Panc1 (cell line): ENCODE measurements at regions not wholly inside any gene's neighbourhood (a gene's known extent, or its start where the extent isn't known, plus 50 kb on each side); places are given as distances from the start of the nearest gene placed in this dataset.

Source experiments
- ATAC-seq: fragments of 200-7000 bp; cut with Tn5 transposase; 2 replicates; pipeline ENCODE4 v1.9.1; 2020; ENCODE audit warnings: mild to moderate bottlenecking, moderate library complexity
- BruUV-seq: library from RNA; stranded (reverse); fragments of 400-500 nt; replicated peaks from 2 replicates; lab custom pipeline; 2021; lab: Mats Ljungman, UMichigan
- CTCF ChIA-PET: fragments of 300-600 bp; sonication (Branson Sonifier 250); formaldehyde crosslinking; loops from one replicate; lab custom pipeline; 2022; ENCODE audit warnings: antibody characterized with exemption; lab: Charles Lee
- POLR2A ChIA-PET: fragments of 300-600 bp; sonication (Branson Sonifier 250); formaldehyde crosslinking; loops from one replicate; lab custom pipeline; 2022; ENCODE audit warnings: antibody characterized with exemption; lab: Charles Lee
- DNase-seq: peaks from one replicate; pipeline ENCODE4 v3.0.0-alpha.2; 2010; ENCODE audit warnings: low read depth, low spot score
- H3K27ac ChIP-seq: 2 replicates; pipeline ENCODE4 v1.5.1; 2011; ENCODE audit warnings: mild to moderate bottlenecking, low read length, inconsistent platforms
- H3K27me3 ChIP-seq: fragments of 200-500 bp; sonication (Bioruptor generic); 2 replicates; pipeline ENCODE4 v1.6.0; 2014; ENCODE audit warnings: low read length, inconsistent platforms; ENCODE audit not compliant: control insufficient read depth, insufficient read depth
- H3K36me3 ChIP-seq: fragments of 200-500 bp; sonication (Bioruptor generic); 2 replicates; pipeline ENCODE4 v1.5.1; 2014; ENCODE audit warnings: inconsistent platforms, mild to moderate bottlenecking, low read length, moderate library complexity; ENCODE audit not compliant: control insufficient read depth, insufficient read depth
- H3K4me1 ChIP-seq: 2 replicates; pipeline ENCODE4 v1.5.1; 2011; ENCODE audit warnings: inconsistent platforms, mild to moderate bottlenecking, low read length, moderate library complexity; ENCODE audit not compliant: control insufficient read depth, insufficient read depth
- H3K4me3 ChIP-seq, 2 experiments: 2 replicates each; pipeline ENCODE4 v1.5.1; 2011 to 2012; ENCODE audit warnings: low read depth in 2 of 2, low read length in 2 of 2, mild to moderate bottlenecking in 2 of 2, inconsistent platforms in 1 of 2, moderate library complexity in 1 of 2
- H3K9me3 ChIP-seq: fragments of 200-500 bp; sonication (Bioruptor generic); 2 replicates; pipeline ENCODE4 v1.5.1; 2014; ENCODE audit warnings: low read depth, mild to moderate bottlenecking, inconsistent platforms, low read length, moderate library complexity; ENCODE audit not compliant: control insufficient read depth, insufficient read depth
- CTCF ChIP-seq: fragments of 450-650 bp; IDR thresholded peaks from 2 replicates; pipeline ENCODE4 v1.5.1; 2017; ENCODE audit warnings: mild to moderate bottlenecking
- POLR2AphosphoS5 ChIP-seq: IDR thresholded peaks from 2 replicates; pipeline ENCODE4 v1.6.1; 2012; ENCODE audit warnings: mild to moderate bottlenecking, low read depth, low read length, moderate library complexity
- REST ChIP-seq, 2 experiments: IDR thresholded peaks; 2 replicates each; pipeline ENCODE4 v1.6.1; 2011 to 2012; ENCODE audit warnings: low read depth in 2 of 2, control low read depth in 1 of 2, low read length in 1 of 2, mild to moderate bottlenecking in 1 of 2, moderate library complexity in 1 of 2; ENCODE audit not compliant: insufficient read depth in 1 of 2
- SIN3A ChIP-seq: IDR thresholded peaks from 2 replicates; pipeline ENCODE4 v1.6.1; 2012; ENCODE audit warnings: low read depth, mild to moderate bottlenecking, low read length, moderate library complexity, borderline replicate concordance; ENCODE audit not compliant: insufficient read depth
- TCF7L2 ChIP-seq: IDR thresholded peaks from 2 replicates; pipeline ENCODE4 v1.6.1; 2011; ENCODE audit warnings: mild to moderate bottlenecking, low read depth, low read length, inconsistent platforms
- in situ Hi-C: cut with HindIII; loops from 2 replicates; pipeline ENCODE4 v1.10.0; 2016; ENCODE audit warnings: low sequenced_read_pairs, low pct_unique_long_range_greater_than_20kb
- intact Hi-C: fragments of 100-400 bp; cut with micrococcal nuclease; formaldehyde crosslinking; loops from one replicate; pipeline ENCODE4 v1.10.0; 2022; ENCODE audit not compliant: unreplicated experiment

- ChIA-PET CTCF (no interaction called here), POLR2A (no interaction called here)
- BruUV-seq, result no TSS peak
- no peaks in the 10 kb centered on the region for H3K27me3 ChIP-seq
- intact Hi-C loops (no loop called here), in situ Hi-C loops (no loop called here)
- H3K27ac ChIP-seq, result peak overlapping the region; percentile 37; the same call in 1 of the 2 replicates
- no peaks in the 10 kb centered on the region for H3K36me3 ChIP-seq
- no peak overlapping the region for H3K4me3 ChIP-seq
- DNase-seq (no peak), ATAC-seq (no peak)
- peaks cover 10% of the 10 kb centered on the region; the same call in 1 of the 2 replicates for H3K4me1 ChIP-seq
- TF ChIP-seq REST (IDR thresholded peaks at IDR 0.05; ENCODE audit: insufficient read depth in 1 of 2, low read depth in 2 of 2, low read length in 1 of 2), result no peak
- no peak for TF ChIP-seq TCF7L2
- TF ChIP-seq POLR2AphosphoS5, result no peak
- H3K9me3 ChIP-seq, result no peaks in the 10 kb centered on the region
Measured at GRCh38 chr10:3451516-3452172, 279.1 kb upstream of the PITRM1 start.

GRCh38 chr10:3446221-3446620, 273.6 kb upstream of the PITRM1 start:
- Histone ChIP-seq H3K27me3 (no peaks in the 10 kb centered on the region), H3K36me3 (no peaks in the 10 kb centered on the region), H3K9me3 (no peaks in the 10 kb centered on the region), H3K4me3 (no peak overlapping the region), H3K27ac (no peak overlapping the region), H3K4me1 (no peaks in the 10 kb centered on the region)
- TF ChIP-seq SIN3A, result no peak
- TF ChIP-seq REST (IDR thresholded peaks at IDR 0.05; ENCODE audit: insufficient read depth in 1 of 2, low read depth in 2 of 2, low read length in 1 of 2), result no peak
- no peak for TF ChIP-seq TCF7L2
- no peak for TF ChIP-seq POLR2AphosphoS5
- no peak for TF ChIP-seq CTCF
- BruUV-seq, result no TSS peak
- ATAC-seq (no peak), DNase-seq (no peak)
- in situ Hi-C loops, result no loop called here
- intact Hi-C loops, result no loop called here
- CTCF ChIA-PET, result interaction anchor here (0.6 kb wide), 1 partner anchor 326 kb away, joined by 3 read pairs; no protein-coding TSS in a partner anchor
- POLR2A ChIA-PET, result no interaction called here
